GM18870 (cell line): ENCODE measurements at regions not wholly inside any gene's neighbourhood (a gene's known extent, or its start where the extent isn't known, plus 50 kb on each side); places are given as distances from the start of the nearest gene placed in this dataset.

Experiments
- ATAC-seq: cut with Tn5 transposase; IDR thresholded peaks from one replicate; pipeline ENCODE4 v1.9.1; 2021; ENCODE audit warnings: moderate library complexity; ENCODE audit not compliant: unreplicated experiment

GRCh38 chr2:204046145-204046544 is 109.6 kb downstream of the ICOS start:
- peak; percentile 83 for ATAC-seq

- ATAC-seq = peak; percentile 88
Observed at GRCh38 chr2:204049635-204050034, 113.1 kb downstream of the ICOS start.

GRCh38 chr2:204050681-204051080 is 114.1 kb downstream of the ICOS start:
- ATAC-seq = no peak

GRCh38 chr2:204051476-204051875 is 114.9 kb downstream of the ICOS start:
- ATAC-seq = no peak

GRCh38 chr2:204051984-204052556 is 115.5 kb downstream of the ICOS start:
- ATAC-seq = no peak

GRCh38 chr2:204059016-204059415 is 122.5 kb downstream of the ICOS start:
- no peak for ATAC-seq

- no peak for ATAC-seq
Observed at GRCh38 chr2:204060841-204061240, 124.3 kb downstream of the ICOS start.

- ATAC-seq = no peak
Observed at GRCh38 chr2:204061241-204061640, 124.7 kb downstream of the ICOS start.

GRCh38 chr2:204064119-204064518 is 127.6 kb downstream of the ICOS start:
- ATAC-seq = no peak

- no peak for ATAC-seq
Observed at GRCh38 chr2:204065566-204065965, 129.0 kb downstream of the ICOS start.

- no peak for ATAC-seq
Observed at GRCh38 chr2:204066051-204066450, 129.5 kb downstream of the ICOS start.

GRCh38 chr2:204069804-204070203 is 133.2 kb downstream of the ICOS start:
- ATAC-seq = no peak

- no peak for ATAC-seq
Observed at GRCh38 chr2:204072443-204073324, 136.1 kb downstream of the ICOS start.

- no peak for ATAC-seq
Observed at GRCh38 chr2:204074456-204074855, 137.9 kb downstream of the ICOS start.

GRCh38 chr2:204078003-204078698 is 141.6 kb downstream of the ICOS start:
- no peak for ATAC-seq

- ATAC-seq = no peak
Observed at GRCh38 chr2:204081487-204082425, 145.2 kb downstream of the ICOS start.

- no peak for ATAC-seq
Observed at GRCh38 chr2:204086167-204086566, 149.6 kb downstream of the ICOS start.

- no peak for ATAC-seq
Observed at GRCh38 chr2:204089105-204089504, 152.5 kb downstream of the ICOS start.

GRCh38 chr2:204089574-204089973 is 153.0 kb downstream of the ICOS start:
- ATAC-seq = no peak

GRCh38 chr2:204090021-204090420 is 153.5 kb downstream of the ICOS start:
- no peak for ATAC-seq

GRCh38 chr2:204104811-204105210 is 168.2 kb downstream of the ICOS start:
- ATAC-seq = no peak
